ENCODE measurements at regions not wholly inside any gene's neighbourhood (a gene's known extent, or its start where the extent isn't known, plus 50 kb on each side); places are given as distances from the start of the nearest gene placed in this dataset.

GRCh38 chr3:1773679-1774078, 325.0 kb upstream of the CNTN4 start:
- no peak for DNase-seq (ENCODE audit: low spot score in 2 of 2)
- 15 to 67% methylated on average over 1 of the region's 1 CpG for WGBS, 2 donors
- intact Hi-C loops (cut with DNase I; ENCODE audit: low total_unique reads) = no loop called here

DNA sequence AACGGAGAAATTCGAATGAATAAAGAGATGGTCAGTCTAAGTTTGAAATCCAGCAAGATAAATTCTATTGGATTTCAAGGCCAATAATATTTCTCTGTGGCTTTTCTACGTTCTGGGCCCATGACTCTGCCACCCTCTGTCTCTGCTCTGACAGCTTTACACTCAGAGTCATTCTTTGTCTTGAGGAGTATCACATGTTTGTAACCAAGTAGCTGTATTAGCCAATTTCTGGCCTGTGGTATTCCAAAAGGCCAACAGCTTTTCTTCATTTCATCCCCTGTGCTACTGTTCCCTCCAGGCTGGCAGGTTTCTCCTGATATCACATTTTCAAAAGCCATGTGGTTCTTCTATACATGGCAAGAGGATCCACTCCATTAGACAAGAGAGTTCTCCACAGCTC, 324.1 kb upstream of the CNTN4 start:
- DNase-seq (ENCODE audit: low spot score in 2 of 2) = peak in 1 of 2 donors; percentile 18
- no peak for TF ChIP-seq POLR2A (IDR thresholded peaks at IDR 0.05)
- TF ChIP-seq, protein P1, sequence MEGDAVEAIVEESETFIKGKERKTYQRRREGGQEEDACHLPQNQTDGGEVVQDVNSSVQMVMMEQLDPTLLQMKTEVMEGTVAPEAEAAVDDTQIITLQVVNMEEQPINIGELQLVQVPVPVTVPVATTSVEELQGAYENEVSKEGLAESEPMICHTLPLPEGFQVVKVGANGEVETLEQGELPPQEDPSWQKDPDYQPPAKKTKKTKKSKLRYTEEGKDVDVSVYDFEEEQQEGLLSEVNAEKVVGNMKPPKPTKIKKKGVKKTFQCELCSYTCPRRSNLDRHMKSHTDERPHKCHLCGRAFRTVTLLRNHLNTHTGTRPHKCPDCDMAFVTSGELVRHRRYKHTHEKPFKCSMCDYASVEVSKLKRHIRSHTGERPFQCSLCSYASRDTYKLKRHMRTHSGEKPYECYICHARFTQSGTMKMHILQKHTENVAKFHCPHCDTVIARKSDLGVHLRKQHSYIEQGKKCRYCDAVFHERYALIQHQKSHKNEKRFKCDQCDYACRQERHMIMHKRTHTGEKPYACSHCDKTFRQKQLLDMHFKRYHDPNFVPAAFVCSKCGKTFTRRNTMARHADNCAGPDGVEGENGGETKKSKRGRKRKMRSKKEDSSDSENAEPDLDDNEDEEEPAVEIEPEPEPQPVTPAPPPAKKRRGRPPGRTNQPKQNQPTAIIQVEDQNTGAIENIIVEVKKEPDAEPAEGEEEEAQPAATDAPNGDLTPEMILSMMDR (IDR thresholded peaks at IDR 0.05) = no peak
- H3K4me3 ChIP-seq (ENCODE audit: low read depth, poor library complexity, severe bottlenecking) = no peak overlapping the region
- intact Hi-C loops (cut with DNase I; ENCODE audit: low total_unique reads) = no loop called here
- 62 to 66% methylated on average over 3 of the region's 3 CpGs for WGBS, 2 donors

More at GRCh38 chr3:1773679-1774078, 325.0 kb upstream of the CNTN4 start:
- TF ChIP-seq, protein P1 (IDR thresholded peaks at IDR 0.05) = no peak
- no peak for TF ChIP-seq POLR2A (IDR thresholded peaks at IDR 0.05)
- H3K4me3 ChIP-seq (ENCODE audit: low read depth, poor library complexity, severe bottlenecking) = no peak overlapping the region

- TF ChIP-seq, protein P1 (IDR thresholded peaks at IDR 0.05) = no peak
- no peak for TF ChIP-seq POLR2A (IDR thresholded peaks at IDR 0.05)
- WGBS, 2 donors = 85 to 86% methylated on average over 6 of the region's 6 CpGs
Measured at GRCh38 chr3:1775321-1775720, 323.3 kb upstream of the CNTN4 start.

GRCh38 chr3:1783995-1784394, 314.7 kb upstream of the CNTN4 start:
- intact Hi-C loops (cut with DNase I; ENCODE audit: low total_unique reads) = no loop called here
- TF ChIP-seq POLR2A (IDR thresholded peaks at IDR 0.05) = no peak
- TF ChIP-seq, protein P1 (IDR thresholded peaks at IDR 0.05) = no peak

More at GRCh38 chr3:1775321-1775720, 323.3 kb upstream of the CNTN4 start:
- no peak overlapping the region for H3K4me3 ChIP-seq (ENCODE audit: low read depth, poor library complexity, severe bottlenecking)
- intact Hi-C loops (cut with DNase I; ENCODE audit: low total_unique reads) = no loop called here
- no peak for DNase-seq (ENCODE audit: low spot score in 2 of 2)

GRCh38 chr3:1787094-1787493, 311.6 kb upstream of the CNTN4 start:
- no peak overlapping the region for H3K4me3 ChIP-seq (ENCODE audit: low read depth, poor library complexity, severe bottlenecking)
- WGBS, 2 donors = 75 to 82% methylated on average over 3 of the region's 3 CpGs
- no peak for DNase-seq (ENCODE audit: low spot score in 2 of 2)
- TF ChIP-seq, protein P1 (IDR thresholded peaks at IDR 0.05) = no peak
- TF ChIP-seq POLR2A (IDR thresholded peaks at IDR 0.05) = no peak
- intact Hi-C loops (cut with DNase I; ENCODE audit: low total_unique reads) = no loop called here

More at GRCh38 chr3:1783995-1784394, 314.7 kb upstream of the CNTN4 start:
- no peak for DNase-seq (ENCODE audit: low spot score in 2 of 2)
- 75 to 77% methylated on average over 3 of the region's 3 CpGs for WGBS, 2 donors
- no peak overlapping the region for H3K4me3 ChIP-seq (ENCODE audit: low read depth, poor library complexity, severe bottlenecking)

DNA sequence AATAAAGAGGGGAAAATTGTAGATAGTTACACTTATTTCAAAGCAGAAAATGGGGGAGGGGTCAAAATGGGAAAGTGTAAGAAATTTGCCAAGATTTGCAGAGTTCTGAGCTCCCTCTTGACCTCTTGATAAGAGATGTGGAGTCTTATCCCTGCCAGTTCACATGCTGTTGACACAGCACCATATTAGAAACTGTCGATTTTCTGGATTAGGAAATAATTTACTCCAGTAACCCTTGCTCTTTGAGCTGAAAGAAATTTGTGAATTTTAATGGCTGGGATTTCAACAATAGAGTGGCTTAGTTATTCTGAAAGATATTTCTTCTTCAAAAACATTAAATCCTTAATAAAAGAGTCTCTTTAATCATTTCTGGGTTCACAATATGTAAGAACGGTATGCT, 306.2 kb upstream of the CNTN4 start:
- no peak for TF ChIP-seq POLR2A (IDR thresholded peaks at IDR 0.05)
- TF ChIP-seq, protein P1 (IDR thresholded peaks at IDR 0.05) = no peak
- WGBS, 2 donors = 91 to 93% methylated on average over 2 of the region's 2 CpGs
- no peak overlapping the region for H3K4me3 ChIP-seq (ENCODE audit: low read depth, poor library complexity, severe bottlenecking)
- DNase-seq (ENCODE audit: low spot score in 2 of 2) = no peak
- intact Hi-C loops (cut with DNase I; ENCODE audit: low total_unique reads) = no loop called here

All from lower leg skin (tissue), 4 donors.